Uterus (tissue), 3 donors: ENCODE measurements at regions not wholly inside any gene's neighbourhood (a gene's known extent, or its start where the extent isn't known, plus 50 kb on each side); places are given as distances from the start of the nearest gene placed in this dataset.

ENCODE experiments used
- DNase-seq, 2 donors: peaks; one replicate each; pipeline ENCODE4 v3.0.0-alpha.2; 2019 to 2020
- H3K27ac ChIP-seq, 2 donors: fragments of 200-600 bp; sonication (generic); 1 replicate in 1 of 2; 2 replicates in 1 of 2; pipeline ENCODE4 v1.5.1; 2016 to 2018
- H3K27me3 ChIP-seq, 2 donors: fragments of 200-600 bp; sonication (generic); one replicate each; pipeline ENCODE4 v1.5.1; 2018 to 2019; ENCODE audit warnings: control low read depth in 1 of 2
- H3K36me3 ChIP-seq, 2 donors: fragments of 200-600 bp; sonication (generic); one replicate each; pipeline ENCODE4 v1.5.1; 2019; ENCODE audit warnings: control low read depth in 1 of 2
- H3K4me1 ChIP-seq, 2 donors: fragments of 200-600 bp; sonication (generic); one replicate each; pipeline ENCODE4 v1.5.1; 2018 to 2019; ENCODE audit warnings: control low read depth in 1 of 2
- H3K4me3 ChIP-seq, 2 donors: fragments of 200-600 bp; sonication (generic); 1 replicate in 1 of 2; 2 replicates in 1 of 2; pipeline ENCODE4 v1.5.1; 2018 to 2019; ENCODE audit warnings: mild to moderate bottlenecking in 1 of 2
- H3K9me3 ChIP-seq, 2 donors: fragments of 200-600 bp; sonication (generic); one replicate each; pipeline ENCODE4 v1.5.1; 2019; ENCODE audit warnings: control low read depth in 1 of 2
- POLR2A ChIP-seq, 2 donors: fragments of 450-650 bp; IDR thresholded peaks; one replicate each; pipeline ENCODE4 v1.6.1; 2016; ENCODE audit warnings: antibody characterized with exemption in 2 of 2, mild to moderate bottlenecking in 1 of 2, moderate library complexity in 1 of 2
- intact Hi-C: fragments of 100-400 bp; cut with DNase I; formaldehyde crosslinking; loops from one replicate; pipeline ENCODE4 v1.15.1; 2023; ENCODE audit warnings: low total_unique reads
- TF ChIP-seq, protein P1 (sequence below), 4 experiments: fragments of 200-600 bp in 2 of 4; fragments of 450-650 bp in 2 of 4; sonication (generic) in 2 of 4; IDR thresholded peaks; one replicate each; pipeline ENCODE4 v1.5.1; 2016 to 2019; ENCODE audit warnings: antibody characterized with exemption in 4 of 4, mild to moderate bottlenecking in 2 of 4, moderate library complexity in 1 of 4
- donor health status: DM: yes; HTN: yes; CAD: no.

- intact Hi-C loops, result no loop called here
- Histone ChIP-seq H3K27ac (no peak overlapping the region), H3K4me1 (no peaks in the 10 kb centered on the region), H3K4me3 (no peak overlapping the region), H3K27me3 (no peaks in the 10 kb centered on the region), H3K36me3 (no peaks in the 10 kb centered on the region), H3K9me3 (no peaks in the 10 kb centered on the region)
- no peak for TF ChIP-seq POLR2A (IDR thresholded peaks at IDR 0.05)
- TF ChIP-seq, protein P1, sequence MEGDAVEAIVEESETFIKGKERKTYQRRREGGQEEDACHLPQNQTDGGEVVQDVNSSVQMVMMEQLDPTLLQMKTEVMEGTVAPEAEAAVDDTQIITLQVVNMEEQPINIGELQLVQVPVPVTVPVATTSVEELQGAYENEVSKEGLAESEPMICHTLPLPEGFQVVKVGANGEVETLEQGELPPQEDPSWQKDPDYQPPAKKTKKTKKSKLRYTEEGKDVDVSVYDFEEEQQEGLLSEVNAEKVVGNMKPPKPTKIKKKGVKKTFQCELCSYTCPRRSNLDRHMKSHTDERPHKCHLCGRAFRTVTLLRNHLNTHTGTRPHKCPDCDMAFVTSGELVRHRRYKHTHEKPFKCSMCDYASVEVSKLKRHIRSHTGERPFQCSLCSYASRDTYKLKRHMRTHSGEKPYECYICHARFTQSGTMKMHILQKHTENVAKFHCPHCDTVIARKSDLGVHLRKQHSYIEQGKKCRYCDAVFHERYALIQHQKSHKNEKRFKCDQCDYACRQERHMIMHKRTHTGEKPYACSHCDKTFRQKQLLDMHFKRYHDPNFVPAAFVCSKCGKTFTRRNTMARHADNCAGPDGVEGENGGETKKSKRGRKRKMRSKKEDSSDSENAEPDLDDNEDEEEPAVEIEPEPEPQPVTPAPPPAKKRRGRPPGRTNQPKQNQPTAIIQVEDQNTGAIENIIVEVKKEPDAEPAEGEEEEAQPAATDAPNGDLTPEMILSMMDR (IDR thresholded peaks at IDR 0.05), result no peak
- DNase-seq, result no peak
Measured at GRCh38 chr13:34577051-34577450, 365.0 kb upstream of the NBEA start.

DNA sequence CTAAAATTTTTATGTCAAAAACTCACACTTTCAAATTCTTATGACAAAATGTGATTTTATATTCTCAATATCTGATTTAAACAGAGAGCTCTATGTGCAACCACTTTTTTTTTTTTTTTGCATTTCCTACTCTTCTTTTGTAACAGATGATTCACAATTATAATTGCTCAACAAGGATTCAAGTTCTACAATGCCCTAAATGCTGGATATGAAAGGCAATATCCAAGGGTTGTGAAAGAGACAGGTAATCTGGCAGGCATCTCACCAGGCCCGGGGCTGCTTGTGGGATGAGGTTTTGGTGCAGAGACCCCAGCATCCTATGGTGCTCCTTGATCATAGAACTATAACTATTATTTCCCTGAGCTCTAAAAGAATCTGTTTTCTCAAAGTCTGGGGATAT, 363.6 kb upstream of the NBEA start:
- no peak for DNase-seq
- Histone ChIP-seq H3K36me3 (no peaks in the 10 kb centered on the region), H3K9me3 (no peaks in the 10 kb centered on the region), H3K27ac (no peak overlapping the region), H3K4me3 (no peak overlapping the region), H3K4me1 (no peaks in the 10 kb centered on the region), H3K27me3 (no peaks in the 10 kb centered on the region)
- intact Hi-C loops, result no loop called here
- TF ChIP-seq POLR2A (IDR thresholded peaks at IDR 0.05), result no peak
- TF ChIP-seq, protein P1 (IDR thresholded peaks at IDR 0.05), result no peak

DNA sequence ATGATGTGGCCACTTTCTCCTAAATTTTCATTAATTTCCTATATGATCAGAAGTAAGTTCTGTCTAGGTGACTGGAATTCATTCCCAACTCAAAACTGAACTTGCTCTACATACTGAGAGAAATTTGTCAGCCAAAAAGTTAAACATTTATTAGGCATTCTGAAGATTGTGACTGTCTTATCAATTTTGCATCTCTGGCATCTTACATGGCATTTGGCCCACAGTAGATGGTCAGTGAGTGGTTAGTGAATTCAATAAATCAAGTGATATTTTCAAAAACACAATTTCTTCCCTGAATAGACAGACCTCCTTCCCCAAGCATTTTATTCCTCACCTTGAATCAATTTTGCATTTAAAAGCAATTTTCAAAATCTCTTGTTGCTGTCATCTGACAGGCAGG, 363.2 kb upstream of the NBEA start:
- Histone ChIP-seq H3K9me3 (no peaks in the 10 kb centered on the region), H3K4me3 (no peak overlapping the region), H3K27me3 (no peaks in the 10 kb centered on the region), H3K4me1 (no peaks in the 10 kb centered on the region), H3K27ac (no peak overlapping the region), H3K36me3 (no peaks in the 10 kb centered on the region)
- no peak for DNase-seq
- no peak for TF ChIP-seq POLR2A (IDR thresholded peaks at IDR 0.05)
- TF ChIP-seq, protein P1 (IDR thresholded peaks at IDR 0.05), result no peak
- intact Hi-C loops, result no loop called here

GRCh38 chr13:34583181-34583580, 358.9 kb upstream of the NBEA start:
- Histone ChIP-seq H3K36me3 (no peaks in the 10 kb centered on the region), H3K27me3 (no peaks in the 10 kb centered on the region), H3K27ac (no peak overlapping the region), H3K4me1 (no peaks in the 10 kb centered on the region), H3K4me3 (no peak overlapping the region), H3K9me3 (no peaks in the 10 kb centered on the region)
- TF ChIP-seq POLR2A (IDR thresholded peaks at IDR 0.05), result no peak
- TF ChIP-seq, protein P1 (IDR thresholded peaks at IDR 0.05), result no peak
- DNase-seq, result no peak
- intact Hi-C loops, result no loop called here

GRCh38 chr13:34587576-34587975, 354.5 kb upstream of the NBEA start:
- Histone ChIP-seq H3K27me3 (no peaks in the 10 kb centered on the region), H3K4me3 (no peak overlapping the region), H3K36me3 (no peaks in the 10 kb centered on the region), H3K9me3 (no peaks in the 10 kb centered on the region), H3K27ac (no peak overlapping the region), H3K4me1 (no peaks in the 10 kb centered on the region)
- intact Hi-C loops, result no loop called here
- no peak for DNase-seq
- TF ChIP-seq, protein P1 (IDR thresholded peaks at IDR 0.05), result no peak
- TF ChIP-seq POLR2A (IDR thresholded peaks at IDR 0.05), result no peak
